Left lung (tissue), 4 donors: ENCODE measurements at regions not wholly inside any gene's neighbourhood (a gene's known extent, or its start where the extent isn't known, plus 50 kb on each side); places are given as distances from the start of the nearest gene placed in this dataset.

Source experiments
- ATAC-seq: fragments of 200-7000 bp; cut with Tn5 transposase; one replicate; pipeline ENCODE4 v1.9.1; 2020; ENCODE audit warnings: moderate library complexity
- DNase-seq, 4 donors: peaks; one replicate each; pipeline ENCODE4 v3.0.0-alpha.2; 2013 to 2020
- H3K27ac ChIP-seq, 2 donors: fragments of 200-600 bp; sonication (generic) in 1 of 2; one replicate each; pipeline versions ENCODE4 v1.5.0 to v1.8.0; 2020 to 2021
- H3K27me3 ChIP-seq, 2 donors: fragments of 200-600 bp; sonication (generic) in 1 of 2; one replicate each; pipeline versions ENCODE4 v1.5.0 to v1.8.0; 2020 to 2021
- H3K36me3 ChIP-seq, 2 donors: fragments of 200-600 bp; sonication (generic) in 1 of 2; one replicate each; pipeline versions ENCODE4 v1.5.0 to v1.8.0; 2020 to 2021
- H3K4me1 ChIP-seq, 2 donors: fragments of 200-600 bp; one replicate each; pipeline ENCODE4 v1.8.0; 2021
- H3K4me3 ChIP-seq, 2 donors: fragments of 200-600 bp; sonication (generic) in 1 of 2; one replicate each; pipeline versions ENCODE4 v1.5.0 to v1.8.0; 2020 to 2021; ENCODE audit warnings: mild to moderate bottlenecking in 1 of 2
- H3K9me3 ChIP-seq, 2 donors: fragments of 200-600 bp; sonication (generic) in 1 of 2; one replicate each; pipeline versions ENCODE4 v1.5.0 to v1.8.0; 2020 to 2021
- CTCF ChIP-seq, 2 donors: fragments of 200-600 bp; sonication (generic) in 1 of 2; IDR thresholded peaks; one replicate each; pipeline versions ENCODE4 v1.5.0 to v1.8.0; 2021; ENCODE audit warnings: antibody characterized with exemption in 2 of 2
- intact Hi-C, 2 donors: fragments of 100-400 bp; cut with DNase I; formaldehyde crosslinking; loops; one replicate each; pipeline versions ENCODE4 v1.11.2 to v1.14.2; 2022
- donor health status: DM: no; HTN: yes; CAD: no.
- donor health status: DM: no; HTN: no; CAD: no.

- Histone ChIP-seq H3K27me3 (no peaks in the 10 kb centered on the region), H3K4me1 (no peaks in the 10 kb centered on the region), H3K36me3 (no peaks in the 10 kb centered on the region), H3K27ac (no peak overlapping the region), H3K9me3 (peaks cover 0 to 25% of the 10 kb centered on the region in 2 donors), H3K4me3 (no peak overlapping the region)
- ATAC-seq (no peak), DNase-seq (no peak)
- TF ChIP-seq CTCF (IDR thresholded peaks at IDR 0.05): no peak
- intact Hi-C loops: no loop called here
Observed at GRCh38 chr4:72959411-72959810, 110.1 kb downstream of the COX18 start.

- ATAC-seq (no peak), DNase-seq (no peak)
- H3K4me3 ChIP-seq: no peak overlapping the region
- no peaks in the 10 kb centered on the region for H3K27me3 ChIP-seq
- no peak overlapping the region for H3K27ac ChIP-seq
- TF ChIP-seq CTCF (IDR thresholded peaks at IDR 0.05): no peak
- H3K4me1 ChIP-seq: no peaks in the 10 kb centered on the region
- H3K36me3 ChIP-seq: no peaks in the 10 kb centered on the region
- intact Hi-C loops: no loop called here
- peaks cover 0 to 5% of the 10 kb centered on the region in 2 donors for H3K9me3 ChIP-seq
Observed at GRCh38 chr4:72954811-72955210, 114.7 kb downstream of the COX18 start.

GRCh38 chr4:72953571-72953970, 115.9 kb downstream of the COX18 start:
- Histone ChIP-seq H3K4me3 (no peak overlapping the region), H3K27me3 (no peaks in the 10 kb centered on the region), H3K4me1 (no peaks in the 10 kb centered on the region), H3K36me3 (no peaks in the 10 kb centered on the region), H3K9me3 (no peaks in the 10 kb centered on the region), H3K27ac (no peak overlapping the region)
- ATAC-seq (no peak), DNase-seq (no peak)
- TF ChIP-seq CTCF (IDR thresholded peaks at IDR 0.05): no peak
- intact Hi-C loops: no loop called here

- H3K27ac ChIP-seq: no peak overlapping the region
- no peak for TF ChIP-seq CTCF (IDR thresholded peaks at IDR 0.05)
- ATAC-seq (no peak), DNase-seq (no peak)
- H3K4me3 ChIP-seq: no peak overlapping the region
- H3K9me3 ChIP-seq: no peaks in the 10 kb centered on the region
- no peaks in the 10 kb centered on the region for H3K27me3 ChIP-seq
- intact Hi-C loops: no loop called here
- H3K36me3 ChIP-seq: no peaks in the 10 kb centered on the region
- no peaks in the 10 kb centered on the region for H3K4me1 ChIP-seq
Observed at GRCh38 chr4:72951628-72952027, 117.9 kb downstream of the COX18 start.

- H3K27ac ChIP-seq: no peak overlapping the region
- ATAC-seq: no peak
- intact Hi-C loops: no loop called here
Observed at GRCh38 chr4:72951147-72951546, 118.4 kb downstream of the COX18 start.

More at GRCh38 chr4:72951147-72951546, 118.4 kb downstream of the COX18 start:
- Histone ChIP-seq H3K4me1 (no peaks in the 10 kb centered on the region), H3K27me3 (no peaks in the 10 kb centered on the region), H3K4me3 (no peak overlapping the region), H3K36me3 (no peaks in the 10 kb centered on the region), H3K9me3 (peaks cover 0 to 3% of the 10 kb centered on the region in 2 donors)
- TF ChIP-seq CTCF (IDR thresholded peaks at IDR 0.05): peak in 1 of 2 donors; percentile 15
- DNase-seq: no peak
